GM23338 (cell line): ENCODE measurements at regions not wholly inside any gene's neighbourhood (a gene's known extent, or its start where the extent isn't known, plus 50 kb on each side); places are given as distances from the start of the nearest gene placed in this dataset.

Source experiments
- ATAC-seq: fragments of 200-7000 bp; cut with Tn5 transposase; 3 replicates; pipeline ENCODE4 v1.9.1; 2020
- DNase-seq: peaks from one replicate; pipeline ENCODE4 v3.0.0-alpha.2; 2015; ENCODE audit warnings: low spot score
- H2AFZ ChIP-seq: fragments of 200-600 bp; sonication (generic); 2 replicates; pipeline ENCODE4 v1.8.0; 2016; ENCODE audit warnings: antibody characterized with exemption, mild to moderate bottlenecking, moderate library complexity
- H3F3A ChIP-seq: fragments of 200-600 bp; sonication (generic); replicated peaks from 2 replicates; pipeline ENCODE4 v1.8.0; 2017; ENCODE audit warnings: antibody characterized with exemption, mixed run types, low read depth
- H3K27ac ChIP-seq: fragments of 200-600 bp; sonication (generic); 2 replicates; pipeline ENCODE4 v1.6.1; 2016; ENCODE audit warnings: low read depth
- H3K27me3 ChIP-seq: fragments of 200-600 bp; sonication (generic); 2 replicates; pipeline ENCODE4 v1.8.0; 2016; ENCODE audit warnings: mild to moderate bottlenecking, mixed run types, moderate library complexity; ENCODE audit not compliant: insufficient read depth
- H3K36me3 ChIP-seq: fragments of 200-600 bp; sonication (generic); 2 replicates; pipeline ENCODE4 v1.8.0; 2016; ENCODE audit warnings: mild to moderate bottlenecking; ENCODE audit not compliant: insufficient read depth
- H3K4me1 ChIP-seq: fragments of 200-600 bp; sonication (generic); 2 replicates; pipeline ENCODE4 v1.8.0; 2016; ENCODE audit warnings: mild to moderate bottlenecking, moderate library complexity; ENCODE audit not compliant: insufficient read depth
- H3K4me2 ChIP-seq: fragments of 200-600 bp; sonication (generic); 2 replicates; pipeline ENCODE4 v1.7.1; 2017; ENCODE audit warnings: mixed run types
- H3K4me3 ChIP-seq: fragments of 200-600 bp; sonication (generic); 2 replicates; pipeline ENCODE4 v1.6.1; 2016; ENCODE audit warnings: mixed run types
- H3K79me2 ChIP-seq: fragments of 200-600 bp; sonication (generic); replicated peaks from 2 replicates; pipeline ENCODE4 v1.8.0; 2017; ENCODE audit warnings: mild to moderate bottlenecking; ENCODE audit not compliant: insufficient read depth
- H3K9me2 ChIP-seq: fragments of 200-600 bp; sonication (generic); 2 replicates; pipeline ENCODE4 v1.8.0; 2017; ENCODE audit not compliant: insufficient read depth
- H4K20me1 ChIP-seq: fragments of 200-600 bp; sonication (generic); replicated peaks from 2 replicates; pipeline ENCODE4 v1.8.0; 2017; ENCODE audit warnings: mild to moderate bottlenecking; ENCODE audit not compliant: insufficient read depth
- H3K27ac Mint-ChIP-seq: 2 replicates; pipeline ENCODE4 v1.8.0; 2020; ENCODE audit warnings: inconsistent platforms, mild to moderate bottlenecking, moderate library complexity, mixed read lengths
- H3K27me3 Mint-ChIP-seq: 3 replicates; pipeline ENCODE4 v1.8.0; 2022; ENCODE audit warnings: low read depth, mild to moderate bottlenecking, moderate library complexity, mixed read lengths, inconsistent platforms; ENCODE audit not compliant: insufficient read depth, poor library complexity
- H3K36me3 Mint-ChIP-seq: 3 replicates; pipeline ENCODE4 v1.8.0; 2021; ENCODE audit warnings: low read depth, mild to moderate bottlenecking, inconsistent platforms, moderate library complexity, mixed read lengths
- H3K4me1 Mint-ChIP-seq: 3 replicates; pipeline ENCODE4 v1.8.0; 2020; ENCODE audit warnings: mild to moderate bottlenecking, inconsistent platforms, mixed read lengths
- H3K4me3 Mint-ChIP-seq: 3 replicates; pipeline ENCODE4 v1.8.0; 2021; ENCODE audit warnings: moderate library complexity, mild to moderate bottlenecking, inconsistent platforms, mixed read lengths
- H3K9me3 Mint-ChIP-seq: 3 replicates; pipeline ENCODE4 v1.8.0; 2020; ENCODE audit warnings: moderate library complexity, mild to moderate bottlenecking, inconsistent platforms, mixed read lengths
- CREB1 ChIP-seq: fragments of 250-450 bp; sonication (Bioruptor Pico); IDR thresholded peaks from 2 replicates; pipeline ENCODE4 v1.5.0; 2020; ENCODE audit warnings: low read depth, mild to moderate bottlenecking, moderate library complexity
- CTCF ChIP-seq, 2 experiments: fragments of 200-600 bp in 1 of 2; sonication (generic) in 1 of 2; conservative IDR thresholded peaks; 2 replicates each; pipeline versions ENCODE4 v1.5.1 to v1.6.1; 2016 to 2017; ENCODE audit warnings: antibody characterized with exemption in 2 of 2, low read depth in 2 of 2, mild to moderate bottlenecking in 2 of 2, moderate library complexity in 1 of 2
- EZH2 ChIP-seq: fragments of 200-600 bp; sonication (generic); IDR thresholded peaks from one replicate; pipeline ENCODE4 v1.8.0; 2017; ENCODE audit warnings: antibody characterized with exemption, mild to moderate bottlenecking, low read depth; ENCODE audit not compliant: unreplicated experiment
- EZH2phosphoT487 ChIP-seq: fragments of 200-600 bp; sonication (generic); IDR thresholded peaks from one replicate; pipeline ENCODE4 v1.8.1; 2018; ENCODE audit warnings: antibody characterized with exemption; ENCODE audit not compliant: unreplicated experiment
- JUNB ChIP-seq: IDR thresholded peaks from one replicate; pipeline ENCODE4 v1.6.1; 2016; ENCODE audit warnings: antibody characterized with exemption; ENCODE audit not compliant: unreplicated experiment
- NANOG ChIP-seq: IDR thresholded peaks from 2 replicates; pipeline ENCODE4 v1.6.1; 2016; ENCODE audit warnings: antibody characterized with exemption, borderline replicate concordance
- POLR2AphosphoS5 ChIP-seq: IDR thresholded peaks from 2 replicates; pipeline ENCODE4 v1.6.1; 2016; ENCODE audit warnings: antibody characterized with exemption, low read depth
- REST ChIP-seq: IDR thresholded peaks from one replicate; pipeline ENCODE4 v1.6.1; 2018; ENCODE audit warnings: antibody characterized with exemption; ENCODE audit not compliant: unreplicated experiment
- ZNF331 ChIP-seq: fragments of 250-450 bp; sonication (Bioruptor Pico); IDR thresholded peaks from 2 replicates; pipeline ENCODE4 v1.5.0; 2020; ENCODE audit warnings: low read depth, mild to moderate bottlenecking, moderate library complexity
- TF ChIP-seq, protein P1 (sequence below): fragments of 250-450 bp; sonication (Bioruptor Pico); IDR thresholded peaks from 2 replicates; pipeline ENCODE4 v1.5.0; 2020; ENCODE audit warnings: mild to moderate bottlenecking, moderate library complexity

GRCh38 chr4:19348746-19349145 is 903.0 kb upstream of the SLIT2 start:
- Histone ChIP-seq H3K27ac (no peak overlapping the region), H2AFZ (no peak overlapping the region), H3F3A (no peaks in the 10 kb centered on the region), H3K79me2 (no peaks in the 10 kb centered on the region), H3K4me2 (no peak overlapping the region), H3K36me3 (no peaks in the 10 kb centered on the region), H3K27me3 (no peaks in the 10 kb centered on the region), H3K4me3 (no peak overlapping the region), H3K9me2 (0 out of 2 replicates have a peak, but pooled peaks cover 3% of the 10 kb centered on the region), H4K20me1 (no peaks in the 10 kb centered on the region), H3K4me1 (no peaks in the 10 kb centered on the region)
- H3K27me3 Mint-ChIP-seq: peaks cover 1% of the 10 kb centered on the region
- H3K4me1 Mint-ChIP-seq: no peaks in the 10 kb centered on the region
- peaks cover 2% of the 10 kb centered on the region; the same call in 1 of the 3 replicates for H3K9me3 Mint-ChIP-seq
- TF ChIP-seq JUNB: no peak
- TF ChIP-seq CTCF (conservative IDR thresholded peaks at IDR 0.05; ENCODE audit: low read depth in 2 of 2): no peak
- no peak for TF ChIP-seq EZH2phosphoT487
- TF ChIP-seq EZH2: no peak
- H3K27ac Mint-ChIP-seq: no peak overlapping the region
- DNase-seq: no peak
- ATAC-seq: no peak
- no peak overlapping the region for H3K4me3 Mint-ChIP-seq
- H3K36me3 Mint-ChIP-seq: no peaks in the 10 kb centered on the region; the same call in 2 of the 3 replicates

- Mint-ChIP-seq H3K9me3 (peaks cover 5% of the 10 kb centered on the region; the same call in 2 of the 3 replicates), H3K27me3 (peaks cover 1% of the 10 kb centered on the region), H3K27ac (no peak overlapping the region), H3K4me3 (no peak overlapping the region), H3K4me1 (no peaks in the 10 kb centered on the region), H3K36me3 (no peaks in the 10 kb centered on the region; the same call in 2 of the 3 replicates)
- H3K4me3 ChIP-seq: no peak overlapping the region
- no peaks in the 10 kb centered on the region for H3K27me3 ChIP-seq
- no peaks in the 10 kb centered on the region for H3K9me2 ChIP-seq
- H3K27ac ChIP-seq: no peak overlapping the region
- H4K20me1 ChIP-seq: no peaks in the 10 kb centered on the region
- DNase-seq (no peak), ATAC-seq (no peak)
- H2AFZ ChIP-seq: no peak overlapping the region
- no peaks in the 10 kb centered on the region for H3F3A ChIP-seq
- no peaks in the 10 kb centered on the region for H3K79me2 ChIP-seq
- H3K36me3 ChIP-seq: no peaks in the 10 kb centered on the region
- no peaks in the 10 kb centered on the region for H3K4me1 ChIP-seq
- no peak overlapping the region for H3K4me2 ChIP-seq
- TF ChIP-seq NANOG (no peak), EZH2 (no peak), POLR2AphosphoS5 (no peak), ZNF331 (CRISPR knock-in tag) (no peak), CREB1 (CRISPR knock-in tag) (no peak), REST (no peak), JUNB (no peak)
- TF ChIP-seq, protein P1, sequence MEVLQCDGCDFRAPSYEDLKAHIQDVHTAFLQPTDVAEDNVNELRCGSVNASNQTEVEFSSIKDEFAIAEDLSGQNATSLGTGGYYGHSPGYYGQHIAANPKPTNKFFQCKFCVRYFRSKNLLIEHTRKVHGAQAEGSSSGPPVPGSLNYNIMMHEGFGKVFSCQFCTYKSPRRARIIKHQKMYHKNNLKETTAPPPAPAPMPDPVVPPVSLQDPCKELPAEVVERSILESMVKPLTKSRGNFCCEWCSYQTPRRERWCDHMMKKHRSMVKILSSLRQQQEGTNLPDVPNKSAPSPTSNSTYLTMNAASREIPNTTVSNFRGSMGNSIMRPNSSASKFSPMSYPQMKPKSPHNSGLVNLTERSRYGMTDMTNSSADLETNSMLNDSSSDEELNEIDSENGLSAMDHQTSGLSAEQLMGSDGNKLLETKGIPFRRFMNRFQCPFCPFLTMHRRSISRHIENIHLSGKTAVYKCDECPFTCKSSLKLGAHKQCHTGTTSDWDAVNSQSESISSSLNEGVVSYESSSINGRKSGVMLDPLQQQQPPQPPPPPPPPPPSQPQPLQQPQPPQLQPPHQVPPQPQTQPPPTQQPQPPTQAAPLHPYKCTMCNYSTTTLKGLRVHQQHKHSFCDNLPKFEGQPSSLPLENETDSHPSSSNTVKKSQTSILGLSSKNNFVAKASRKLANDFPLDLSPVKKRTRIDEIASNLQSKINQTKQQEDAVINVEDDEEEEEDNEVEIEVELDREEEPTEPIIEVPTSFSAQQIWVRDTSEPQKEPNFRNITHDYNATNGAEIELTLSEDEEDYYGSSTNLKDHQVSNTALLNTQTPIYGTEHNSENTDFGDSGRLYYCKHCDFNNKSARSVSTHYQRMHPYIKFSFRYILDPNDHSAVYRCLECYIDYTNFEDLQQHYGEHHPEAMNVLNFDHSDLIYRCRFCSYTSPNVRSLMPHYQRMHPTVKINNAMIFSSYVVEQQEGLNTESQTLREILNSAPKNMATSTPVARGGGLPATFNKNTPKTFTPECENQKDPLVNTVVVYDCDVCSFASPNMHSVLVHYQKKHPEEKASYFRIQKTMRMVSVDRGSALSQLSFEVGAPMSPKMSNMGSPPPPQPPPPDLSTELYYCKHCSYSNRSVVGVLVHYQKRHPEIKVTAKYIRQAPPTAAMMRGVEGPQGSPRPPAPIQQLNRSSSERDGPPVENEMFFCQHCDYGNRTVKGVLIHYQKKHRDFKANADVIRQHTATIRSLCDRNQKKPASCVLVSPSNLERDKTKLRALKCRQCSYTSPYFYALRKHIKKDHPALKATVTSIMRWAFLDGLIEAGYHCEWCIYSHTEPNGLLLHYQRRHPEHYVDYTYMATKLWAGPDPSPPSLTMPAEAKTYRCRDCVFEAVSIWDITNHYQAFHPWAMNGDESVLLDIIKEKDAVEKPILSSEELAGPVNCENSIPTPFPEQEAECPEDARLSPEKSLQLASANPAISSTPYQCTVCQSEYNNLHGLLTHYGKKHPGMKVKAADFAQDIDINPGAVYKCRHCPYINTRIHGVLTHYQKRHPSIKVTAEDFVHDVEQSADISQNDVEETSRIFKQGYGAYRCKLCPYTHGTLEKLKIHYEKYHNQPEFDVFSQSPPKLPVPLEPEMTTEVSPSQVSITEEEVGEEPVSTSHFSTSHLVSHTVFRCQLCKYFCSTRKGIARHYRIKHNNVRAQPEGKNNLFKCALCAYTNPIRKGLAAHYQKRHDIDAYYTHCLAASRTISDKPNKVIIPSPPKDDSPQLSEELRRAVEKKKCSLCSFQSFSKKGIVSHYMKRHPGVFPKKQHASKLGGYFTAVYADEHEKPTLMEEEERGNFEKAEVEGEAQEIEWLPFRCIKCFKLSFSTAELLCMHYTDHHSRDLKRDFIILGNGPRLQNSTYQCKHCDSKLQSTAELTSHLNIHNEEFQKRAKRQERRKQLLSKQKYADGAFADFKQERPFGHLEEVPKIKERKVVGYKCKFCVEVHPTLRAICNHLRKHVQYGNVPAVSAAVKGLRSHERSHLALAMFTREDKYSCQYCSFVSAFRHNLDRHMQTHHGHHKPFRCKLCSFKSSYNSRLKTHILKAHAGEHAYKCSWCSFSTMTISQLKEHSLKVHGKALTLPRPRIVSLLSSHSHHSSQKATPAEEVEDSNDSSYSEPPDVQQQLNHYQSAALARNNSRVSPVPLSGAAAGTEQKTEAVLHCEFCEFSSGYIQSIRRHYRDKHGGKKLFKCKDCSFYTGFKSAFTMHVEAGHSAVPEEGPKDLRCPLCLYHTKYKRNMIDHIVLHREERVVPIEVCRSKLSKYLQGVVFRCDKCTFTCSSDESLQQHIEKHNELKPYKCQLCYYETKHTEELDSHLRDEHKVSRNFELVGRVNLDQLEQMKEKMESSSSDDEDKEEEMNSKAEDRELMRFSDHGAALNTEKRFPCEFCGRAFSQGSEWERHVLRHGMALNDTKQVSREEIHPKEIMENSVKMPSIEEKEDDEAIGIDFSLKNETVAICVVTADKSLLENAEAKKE (CRISPR knock-in tag): no peak
Measured at GRCh38 chr4:19346636-19347035, 905.1 kb upstream of the SLIT2 start.
